ENCODE measurements at regions not wholly inside any gene's neighbourhood (a gene's known extent, or its start where the extent isn't known, plus 50 kb on each side); places are given as distances from the start of the nearest gene placed in this dataset.
A peak's percentile ranks its signal among the peaks of the same experiment; 100 is the strongest.

- peaks cover 4% of the 10 kb centered on the region for H3K27me3 Mint-ChIP-seq (ENCODE audit: low read depth)
- H3K27ac Mint-ChIP-seq: peak overlapping the region; percentile 40 to 87 (median 59)
- no peak overlapping the region for H3K4me3 Mint-ChIP-seq
- peaks cover 3% of the 10 kb centered on the region for H3K9me3 Mint-ChIP-seq
- H3K4me1 Mint-ChIP-seq: peaks cover 54% of the 10 kb centered on the region
- H3K36me3 Mint-ChIP-seq (ENCODE audit: low read depth): peaks cover 4% of the 10 kb centered on the region
- TF ChIP-seq CTCF (IDR thresholded peaks at IDR 0.05; ENCODE audit: unreplicated experiment in 3 of 3): no peak
These were observed 245.4 kb upstream of the TUT7 start for GRCh38 chr9:86599561-86599960.

- no peak for TF ChIP-seq CTCF (IDR thresholded peaks at IDR 0.05; ENCODE audit: unreplicated experiment in 3 of 3)
- peaks cover 54% of the 10 kb centered on the region for H3K4me1 Mint-ChIP-seq
These were observed 244.4 kb upstream of the TUT7 start for GRCh38 chr9:86598411-86599239.

GRCh38 chr9:86594724-86595123 lies 240.5 kb upstream of the TUT7 start:
- H3K27me3 Mint-ChIP-seq (ENCODE audit: low read depth): peaks cover 4% of the 10 kb centered on the region
- H3K36me3 Mint-ChIP-seq (ENCODE audit: low read depth): peaks cover 6% of the 10 kb centered on the region
- H3K9me3 Mint-ChIP-seq: peaks cover 7% of the 10 kb centered on the region
- no peak overlapping the region for H3K27ac Mint-ChIP-seq
- no peak overlapping the region for H3K4me3 Mint-ChIP-seq
- H3K4me1 Mint-ChIP-seq: peaks cover 27% of the 10 kb centered on the region
- no peak for TF ChIP-seq CTCF (IDR thresholded peaks at IDR 0.05; ENCODE audit: unreplicated experiment in 3 of 3)

More at GRCh38 chr9:86598411-86599239, 244.4 kb upstream of the TUT7 start:
- peaks cover 4% of the 10 kb centered on the region for H3K36me3 Mint-ChIP-seq (ENCODE audit: low read depth)
- peaks cover 4% of the 10 kb centered on the region for H3K27me3 Mint-ChIP-seq (ENCODE audit: low read depth)
- no peak overlapping the region for H3K4me3 Mint-ChIP-seq
- peak overlapping the region; percentile 31 to 86 (median 73) for H3K27ac Mint-ChIP-seq
- peaks cover 3% of the 10 kb centered on the region for H3K9me3 Mint-ChIP-seq

- H3K36me3 Mint-ChIP-seq (ENCODE audit: low read depth): peaks cover 6% of the 10 kb centered on the region
- H3K4me1 Mint-ChIP-seq: peaks cover 15% of the 10 kb centered on the region
- no peak for TF ChIP-seq CTCF (IDR thresholded peaks at IDR 0.05; ENCODE audit: unreplicated experiment in 3 of 3)
- H3K4me3 Mint-ChIP-seq: no peak overlapping the region
- peaks cover 6% of the 10 kb centered on the region for H3K27me3 Mint-ChIP-seq (ENCODE audit: low read depth)
- H3K9me3 Mint-ChIP-seq: peaks cover 6% of the 10 kb centered on the region
- no peak overlapping the region for H3K27ac Mint-ChIP-seq
These were observed 237.3 kb upstream of the TUT7 start for GRCh38 chr9:86591472-86591871.

- Mint-ChIP-seq H3K27me3 (ENCODE audit: low read depth) (peaks cover 4% of the 10 kb centered on the region), H3K4me3 (no peak overlapping the region), H3K27ac (peak overlapping the region in 1 of 3 experiments; percentile 23), H3K4me1 (peaks cover 28% of the 10 kb centered on the region), H3K36me3 (ENCODE audit: low read depth) (peaks cover 6% of the 10 kb centered on the region), H3K9me3 (peaks cover 3% of the 10 kb centered on the region)
- TF ChIP-seq CTCF (IDR thresholded peaks at IDR 0.05; ENCODE audit: unreplicated experiment in 3 of 3): no peak
These were observed 235.5 kb upstream of the TUT7 start for GRCh38 chr9:86589730-86590129.

- peaks cover 30% of the 10 kb centered on the region for H3K4me1 Mint-ChIP-seq
- no peak overlapping the region for H3K4me3 Mint-ChIP-seq
- peaks cover 4% of the 10 kb centered on the region for H3K27me3 Mint-ChIP-seq (ENCODE audit: low read depth)
- H3K36me3 Mint-ChIP-seq (ENCODE audit: low read depth): peaks cover 6% of the 10 kb centered on the region
- TF ChIP-seq CTCF (IDR thresholded peaks at IDR 0.05; ENCODE audit: unreplicated experiment in 3 of 3): no peak
- peak overlapping the region; percentile 4 to 23 (median 12) for H3K27ac Mint-ChIP-seq
- peaks cover 3% of the 10 kb centered on the region for H3K9me3 Mint-ChIP-seq
These were observed 235.1 kb upstream of the TUT7 start for GRCh38 chr9:86589273-86589672.

Data from nephron (organoid).